ENCODE measurements at regions not wholly inside any gene's neighbourhood (a gene's known extent, or its start where the extent isn't known, plus 50 kb on each side); places are given as distances from the start of the nearest gene placed in this dataset.

DNA sequence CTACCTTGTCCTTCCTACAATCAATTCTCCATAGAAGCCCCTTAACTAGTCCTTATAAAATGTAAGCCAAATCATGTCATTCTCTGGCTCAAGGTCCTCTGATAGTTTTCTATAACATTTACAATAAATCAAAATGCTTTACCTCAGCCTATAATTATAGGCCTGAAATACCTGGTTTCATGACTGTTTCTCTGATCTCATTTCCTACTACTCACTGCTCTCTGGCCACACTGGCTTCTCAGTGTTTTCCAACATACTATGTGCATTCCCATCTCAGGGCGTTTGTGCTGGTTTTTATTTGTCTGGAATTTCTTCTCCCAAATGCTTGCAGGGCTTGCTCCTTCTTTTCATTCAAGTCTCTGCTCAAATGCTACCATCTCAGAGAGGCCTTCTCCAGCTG lies 67.9 kb upstream of the MAGI3 start:
- TF ChIP-seq, protein P1, sequence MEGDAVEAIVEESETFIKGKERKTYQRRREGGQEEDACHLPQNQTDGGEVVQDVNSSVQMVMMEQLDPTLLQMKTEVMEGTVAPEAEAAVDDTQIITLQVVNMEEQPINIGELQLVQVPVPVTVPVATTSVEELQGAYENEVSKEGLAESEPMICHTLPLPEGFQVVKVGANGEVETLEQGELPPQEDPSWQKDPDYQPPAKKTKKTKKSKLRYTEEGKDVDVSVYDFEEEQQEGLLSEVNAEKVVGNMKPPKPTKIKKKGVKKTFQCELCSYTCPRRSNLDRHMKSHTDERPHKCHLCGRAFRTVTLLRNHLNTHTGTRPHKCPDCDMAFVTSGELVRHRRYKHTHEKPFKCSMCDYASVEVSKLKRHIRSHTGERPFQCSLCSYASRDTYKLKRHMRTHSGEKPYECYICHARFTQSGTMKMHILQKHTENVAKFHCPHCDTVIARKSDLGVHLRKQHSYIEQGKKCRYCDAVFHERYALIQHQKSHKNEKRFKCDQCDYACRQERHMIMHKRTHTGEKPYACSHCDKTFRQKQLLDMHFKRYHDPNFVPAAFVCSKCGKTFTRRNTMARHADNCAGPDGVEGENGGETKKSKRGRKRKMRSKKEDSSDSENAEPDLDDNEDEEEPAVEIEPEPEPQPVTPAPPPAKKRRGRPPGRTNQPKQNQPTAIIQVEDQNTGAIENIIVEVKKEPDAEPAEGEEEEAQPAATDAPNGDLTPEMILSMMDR (optimal IDR thresholded peaks at IDR 0.05 in 1 of 3, IDR thresholded peaks at IDR 0.05 in 1 of 3, conservative IDR thresholded peaks at IDR 0.05 in 1 of 3; ENCODE audit: extremely low read depth in 1 of 3, insufficient read depth in 2 of 3, low read length in 3 of 3): no peak
- TF ChIP-seq EZH2 (IDR thresholded peaks at IDR 0.05; ENCODE audit: low read length): no peak

All from keratinocyte (primary cell).